ENCODE measurements at regions not wholly inside any gene's neighbourhood (a gene's known extent, or its start where the extent isn't known, plus 50 kb on each side); places are given as distances from the start of the nearest gene placed in this dataset.
"Not testable (repeated sequence)": the region's sequence is repeated elsewhere in the genome, so short reads cannot be mapped to it uniquely, and the experiment has no call there.

GRCh38 chr2:5206742-5207141, 485.4 kb upstream of the SOX11 start:
- not testable (repeated sequence) for DNase-seq

DNA sequence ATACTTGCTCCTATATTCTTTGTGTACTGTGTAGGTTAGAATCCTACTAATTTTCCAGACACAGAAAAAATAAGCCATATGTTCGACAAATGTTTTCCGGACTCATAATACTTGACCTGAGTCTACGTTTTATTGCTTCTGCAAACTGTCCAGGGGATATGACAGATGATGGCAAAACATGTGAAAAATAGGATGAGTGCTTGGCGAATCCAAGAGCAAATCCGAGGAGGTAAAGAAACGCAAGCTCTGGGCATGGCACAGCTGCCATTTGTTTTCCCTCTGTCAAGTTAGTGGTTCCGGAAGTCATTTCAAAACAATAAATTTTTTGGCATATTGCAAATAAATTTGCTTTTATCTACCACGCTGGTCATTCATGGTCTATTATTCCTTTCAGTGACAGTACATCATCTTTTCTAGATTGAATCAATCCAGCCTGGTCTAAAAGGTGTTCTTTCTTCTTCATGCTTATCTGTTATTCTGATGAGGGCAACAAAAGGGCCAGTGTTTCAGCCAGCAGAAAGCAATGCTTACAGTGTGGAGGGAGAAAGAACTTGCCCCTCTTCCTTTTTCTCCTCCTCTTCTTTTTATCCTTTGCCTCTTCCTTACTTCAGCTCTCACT, 476.1 kb upstream of the SOX11 start:
- DNase-seq, result no peak

- DNase-seq, result no peak
These were observed 465.0 kb upstream of the SOX11 start for GRCh38 chr2:5227062-5227699.

DNA sequence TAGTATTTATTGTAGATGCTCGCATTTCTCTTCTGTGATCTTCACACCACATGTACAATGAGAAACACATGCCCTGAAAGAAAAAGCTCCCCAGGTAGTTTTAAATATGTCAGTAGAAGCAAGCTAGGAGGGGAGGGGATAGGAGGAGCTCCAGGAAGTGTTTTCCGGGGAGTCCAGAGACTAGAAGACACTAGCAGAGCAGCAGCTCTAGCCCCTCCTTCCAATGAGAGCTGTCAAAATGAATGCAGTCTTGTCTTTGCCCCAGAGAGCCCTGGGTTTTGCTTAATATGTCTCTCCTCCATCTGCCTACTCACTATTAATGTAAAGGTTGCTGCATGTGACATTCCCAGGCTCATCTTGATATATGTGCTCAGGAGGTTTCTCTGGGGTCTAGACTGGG, 462.6 kb upstream of the SOX11 start:
- DNase-seq, result no peak

GRCh38 chr2:5230444-5230843, 461.7 kb upstream of the SOX11 start:
- DNase-seq, result no peak

DNA sequence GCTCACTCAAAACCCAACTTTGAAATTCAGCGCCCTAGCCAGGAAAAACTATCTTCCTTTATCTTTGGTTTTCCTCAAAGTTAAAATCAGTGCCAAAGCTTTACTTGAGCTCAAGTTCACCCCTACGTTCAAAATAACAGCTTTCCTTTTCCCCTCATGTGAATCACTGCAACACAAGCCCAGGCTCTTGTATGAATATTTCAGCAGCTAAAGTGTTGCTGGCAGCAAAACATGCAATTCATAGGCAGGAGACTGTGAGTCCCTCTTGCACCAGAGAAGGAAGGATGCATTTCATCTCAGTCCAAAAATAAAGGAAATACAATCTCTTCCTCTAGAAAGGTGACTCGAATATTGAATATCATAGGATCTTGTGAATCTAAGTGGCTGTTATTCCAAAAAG, 461.3 kb upstream of the SOX11 start:
- DNase-seq, result no peak

GRCh38 chr2:5231287-5231686, 460.9 kb upstream of the SOX11 start:
- DNase-seq, result no peak

GRCh38 chr2:5234563-5234962, 457.6 kb upstream of the SOX11 start:
- no peak for DNase-seq

- no peak for DNase-seq
These were observed 456.5 kb upstream of the SOX11 start for GRCh38 chr2:5235701-5236100.

DNA sequence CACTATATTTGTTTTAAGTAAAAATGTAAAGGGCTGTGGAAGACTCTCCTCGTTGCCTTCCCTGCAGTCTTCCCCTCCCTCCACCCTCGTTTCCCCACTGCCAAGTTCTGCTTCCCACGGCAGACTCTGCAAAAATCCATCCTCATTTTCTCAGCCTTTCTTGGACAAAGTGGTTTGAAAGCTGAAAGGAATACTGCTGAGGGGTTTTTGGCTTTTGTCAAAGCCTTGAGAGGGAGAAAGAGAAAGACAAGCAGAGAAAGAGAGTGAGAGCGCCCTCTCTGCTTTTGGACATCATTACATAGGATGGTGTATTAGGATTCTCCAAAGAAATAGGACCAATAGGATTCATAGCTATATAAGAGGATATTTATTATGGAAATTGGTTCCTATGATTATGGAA, 455.9 kb upstream of the SOX11 start:
- no peak for DNase-seq

GRCh38 chr2:5242751-5243150, 449.4 kb upstream of the SOX11 start:
- DNase-seq, result no peak

DNA sequence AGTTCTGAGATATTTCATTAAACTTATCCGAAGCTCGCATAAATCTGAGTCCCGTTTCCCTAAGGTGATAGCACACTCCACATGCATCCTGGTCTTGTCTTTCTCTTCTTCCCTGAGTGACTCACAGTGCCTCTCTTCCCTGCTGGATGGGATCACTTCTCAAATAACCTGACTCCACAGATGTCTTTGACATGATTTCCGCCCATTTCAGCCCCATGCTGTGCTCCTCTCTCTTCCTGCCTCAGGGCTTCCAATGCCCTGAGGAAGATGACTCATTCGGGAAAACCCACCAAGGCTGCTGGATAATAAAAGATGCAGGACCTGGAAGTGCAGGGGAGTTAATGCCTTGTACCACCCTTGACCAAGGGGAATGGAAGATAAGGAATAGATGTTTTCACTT, 441.7 kb upstream of the SOX11 start:
- DNase-seq, result no peak

DNA sequence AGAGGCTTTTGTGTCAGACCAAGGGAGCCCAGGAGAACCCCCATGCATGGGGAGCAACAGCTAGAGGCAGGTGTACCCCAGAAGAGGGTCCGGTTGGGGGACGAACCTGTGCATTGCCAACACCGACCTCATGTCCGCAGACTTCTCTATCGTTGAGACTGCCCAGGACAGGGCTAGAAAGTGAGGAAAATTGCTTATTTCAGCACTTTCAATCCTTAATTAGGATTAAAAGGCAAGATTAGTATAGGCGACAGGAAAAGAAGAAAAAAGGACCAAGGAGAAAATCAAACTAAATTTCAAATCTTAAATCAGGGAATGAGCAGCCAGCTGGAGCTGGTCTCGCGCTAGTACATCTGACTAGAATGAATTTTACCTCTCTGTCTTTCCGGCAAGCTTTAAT, 438.9 kb upstream of the SOX11 start:
- DNase-seq, result no peak

- DNase-seq, result no peak
These were observed 437.3 kb upstream of the SOX11 start for GRCh38 chr2:5254791-5255332.

DNA sequence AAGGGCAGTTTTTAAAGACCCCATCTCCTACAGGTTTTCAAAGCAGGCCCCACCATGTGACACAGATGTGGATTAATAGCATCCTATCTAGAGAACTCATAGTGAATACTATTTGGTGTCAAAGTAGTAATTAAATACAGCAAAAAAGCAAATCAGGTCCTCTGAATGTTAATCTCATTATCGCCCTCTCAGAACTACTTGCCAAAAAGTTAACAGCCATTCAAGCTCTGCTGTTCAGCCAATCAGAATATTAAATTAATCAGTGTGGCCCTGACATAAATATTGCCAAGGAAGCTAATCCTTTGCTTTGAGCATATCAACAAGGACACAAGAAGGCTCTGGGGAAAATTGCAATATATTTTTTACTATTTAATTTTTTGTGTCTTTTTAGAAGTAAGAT, 428.9 kb upstream of the SOX11 start:
- no peak for DNase-seq

DNA sequence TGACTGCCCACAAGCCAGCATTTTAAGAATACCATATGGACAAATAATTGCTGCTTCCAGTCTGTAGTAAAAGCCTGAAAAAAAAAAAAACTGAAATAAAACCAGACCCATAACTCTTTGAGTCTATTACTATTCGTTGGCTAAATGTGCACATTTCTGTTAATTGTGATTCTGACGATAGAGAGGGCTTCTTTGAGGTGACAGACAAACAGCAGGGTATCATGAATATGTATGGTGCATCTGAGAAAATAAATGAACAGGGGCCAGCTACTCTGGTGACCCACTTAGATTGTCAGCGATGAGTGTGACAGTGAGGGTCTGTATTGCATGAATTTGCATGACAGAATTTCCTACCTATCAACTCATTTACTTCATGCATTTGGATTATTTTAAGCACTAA, 427.8 kb upstream of the SOX11 start:
- DNase-seq, result no peak

- no peak for DNase-seq
These were observed 407.1 kb upstream of the SOX11 start for GRCh38 chr2:5285061-5285460.

GRCh38 chr2:5285872-5286769, 406.1 kb upstream of the SOX11 start:
- no peak for DNase-seq

DNA sequence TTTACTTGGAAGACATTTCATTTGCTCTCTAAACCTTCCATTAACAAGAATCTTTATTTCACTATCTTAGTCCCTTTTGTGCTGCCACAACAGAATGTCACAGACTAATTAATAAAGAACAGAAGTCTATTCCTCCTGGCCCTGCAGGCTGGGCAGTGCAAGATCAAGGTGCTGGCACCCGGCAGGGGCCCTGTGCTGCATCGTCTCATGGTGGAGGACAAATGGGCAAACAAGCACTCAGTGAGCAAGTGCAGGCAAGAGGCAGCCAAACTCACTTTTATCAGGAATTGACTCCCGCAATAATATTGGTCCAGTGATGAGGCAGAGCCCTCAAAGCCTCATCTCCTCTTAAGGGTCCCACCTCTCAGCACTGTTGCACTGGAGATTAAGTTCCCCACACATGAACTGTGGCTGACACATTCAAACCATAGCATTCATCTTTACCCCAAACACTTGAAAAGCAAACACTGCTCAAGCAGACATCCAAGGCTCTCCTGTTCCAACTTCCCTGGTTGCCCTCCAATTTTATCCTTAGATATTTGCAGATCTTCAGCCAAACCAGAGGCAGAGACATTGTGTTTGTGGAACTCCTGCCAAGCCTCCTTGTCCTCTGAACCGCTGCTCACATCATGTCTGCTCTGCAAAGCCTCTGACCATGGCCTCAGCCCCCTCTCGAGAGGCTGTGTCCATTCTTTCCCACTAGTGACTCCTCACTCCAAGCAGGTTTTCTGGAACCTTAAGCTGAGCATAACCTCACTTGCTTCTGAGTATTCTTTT, 404.4 kb upstream of the SOX11 start:
- no peak for DNase-seq

DNA sequence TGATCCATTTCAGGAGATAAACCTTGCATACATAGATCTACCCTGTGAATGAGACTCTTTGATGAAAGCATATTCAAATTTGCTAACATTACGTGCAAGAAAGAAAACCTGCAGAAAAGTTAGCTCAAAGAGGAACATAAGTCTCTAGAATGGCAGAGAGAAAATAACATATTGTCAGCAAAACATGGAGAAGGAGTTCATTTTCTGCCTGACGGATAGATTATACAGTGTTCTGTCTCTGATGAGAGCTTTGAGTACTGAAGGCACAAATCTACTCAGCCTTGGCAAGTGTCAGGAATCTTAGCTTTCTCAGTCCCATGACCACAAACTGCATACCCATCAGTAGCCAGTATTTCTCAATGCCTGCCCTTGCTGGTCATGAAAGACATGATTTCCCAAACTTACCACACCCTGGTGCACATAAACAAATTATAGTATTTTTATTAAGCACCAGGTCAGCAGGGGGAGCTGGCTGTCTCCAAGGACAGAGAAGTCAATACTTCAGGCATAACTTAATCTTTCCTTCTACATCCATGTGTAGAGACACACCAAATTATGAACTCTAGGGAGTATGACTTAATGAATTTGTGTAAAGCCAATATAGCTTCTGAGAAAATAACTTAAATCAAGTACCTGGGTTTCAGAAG, 401.2 kb upstream of the SOX11 start:
- DNase-seq, result no peak

DNA sequence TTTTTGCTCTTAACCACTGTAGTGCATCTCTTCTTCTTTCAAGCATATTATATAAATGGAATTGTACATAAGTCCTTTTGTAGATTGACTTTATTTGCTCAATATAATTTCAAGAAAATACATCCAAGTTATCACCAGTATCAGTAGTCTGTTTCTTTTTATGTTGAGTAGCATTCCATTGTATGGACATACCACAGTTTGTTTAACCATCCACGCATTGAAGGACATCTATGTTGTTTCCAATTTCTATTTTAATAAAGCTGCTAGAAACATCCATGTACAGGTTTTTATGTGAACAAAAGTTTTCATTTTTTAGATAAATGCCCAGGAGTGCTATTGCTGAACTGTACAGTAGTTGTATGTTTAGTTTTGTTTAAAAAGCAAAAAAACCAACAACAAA, 387.5 kb upstream of the SOX11 start:
- no peak for DNase-seq

DNA sequence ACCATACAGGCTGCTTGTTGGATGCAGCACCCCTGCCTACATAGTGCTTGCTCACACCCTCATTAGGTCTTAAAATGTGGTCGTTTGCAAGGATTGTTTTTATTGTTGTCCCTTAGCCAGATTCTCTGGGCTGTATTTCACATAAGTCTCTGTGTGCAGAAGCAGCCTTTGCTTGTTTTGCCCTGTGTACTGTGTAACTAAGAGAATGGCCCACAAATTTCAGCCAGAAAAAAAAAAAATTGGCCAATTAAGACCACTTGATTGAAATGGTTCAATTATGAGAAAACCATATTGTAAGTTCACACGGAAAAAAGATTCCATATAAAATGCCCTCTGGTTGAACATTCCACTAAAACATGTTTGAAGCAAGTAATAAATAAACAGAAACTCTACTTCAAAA, 377.1 kb upstream of the SOX11 start:
- DNase-seq, result no peak

DNA sequence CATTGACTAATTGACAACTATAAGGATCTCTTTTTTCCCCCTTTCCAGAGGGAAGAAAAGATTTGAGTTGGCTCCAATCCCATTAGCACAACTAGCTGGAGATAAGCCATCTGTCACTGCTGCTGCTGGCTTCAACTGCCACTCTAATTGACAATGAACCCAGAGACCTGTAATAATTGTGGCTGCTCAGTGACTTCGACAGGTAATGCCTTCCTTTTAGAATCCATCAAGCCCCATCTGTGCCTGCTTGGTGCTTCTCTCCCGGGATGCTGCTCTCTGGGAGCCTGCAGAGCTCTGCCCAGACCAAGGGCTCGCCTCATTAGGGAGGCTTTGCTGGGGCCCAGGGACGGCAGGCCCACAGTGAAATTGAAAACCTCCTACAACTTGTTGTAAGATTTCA, 376.7 kb upstream of the SOX11 start:
- DNase-seq, result no peak
